Thoracic aorta (tissue), 2 donors: ENCODE measurements at regions not wholly inside any gene's neighbourhood (a gene's known extent, or its start where the extent isn't known, plus 50 kb on each side); places are given as distances from the start of the nearest gene placed in this dataset.

Source experiments
- ATAC-seq: fragments of 150-250 bp; one replicate; pipeline ENCODE4 v1.8.0; 2017; ENCODE audit warnings: low read depth; ENCODE audit not compliant: insufficient number of reproducible peaks, low FRiP score
- DNase-seq: peaks from one replicate; pipeline ENCODE4 v3.0.0-alpha.2; 2020; ENCODE audit warnings: low spot score
- H3K27ac ChIP-seq, 2 donors: fragments of 200-600 bp; sonication (generic); 1 replicate in 1 of 2; 2 replicates in 1 of 2; pipeline ENCODE4 v1.5.1; 2016; ENCODE audit warnings: mild to moderate bottlenecking in 2 of 2, moderate library complexity in 2 of 2
- H3K27me3 ChIP-seq: fragments of 200-600 bp; sonication (generic); replicated peaks from 2 replicates; pipeline ENCODE4 v1.6.0; 2016; ENCODE audit warnings: mild to moderate bottlenecking; ENCODE audit not compliant: insufficient read depth
- H3K36me3 ChIP-seq: fragments of 200-600 bp; sonication (generic); one replicate; pipeline ENCODE4 v1.5.1; 2016
- H3K4me1 ChIP-seq, 2 donors: fragments of 200-600 bp; sonication (generic); 1 replicate in 1 of 2; 2 replicates in 1 of 2; pipeline versions ENCODE4 v1.5.1 to v1.6.0; 2016; ENCODE audit warnings: low read depth in 2 of 2, mild to moderate bottlenecking in 1 of 2; ENCODE audit not compliant: control insufficient read depth in 1 of 2
- H3K4me3 ChIP-seq: fragments of 200-600 bp; sonication (generic); 2 replicates; pipeline ENCODE4 v1.5.1; 2016; ENCODE audit warnings: mild to moderate bottlenecking
- H3K9me3 ChIP-seq: fragments of 200-600 bp; sonication (generic); 2 replicates; pipeline ENCODE4 v1.5.1; 2016
- TF ChIP-seq, protein P1 (sequence below): fragments of 200-600 bp; sonication (generic); IDR thresholded peaks from one replicate; pipeline ENCODE4 v1.5.1; 2019; ENCODE audit warnings: antibody characterized with exemption

DNA sequence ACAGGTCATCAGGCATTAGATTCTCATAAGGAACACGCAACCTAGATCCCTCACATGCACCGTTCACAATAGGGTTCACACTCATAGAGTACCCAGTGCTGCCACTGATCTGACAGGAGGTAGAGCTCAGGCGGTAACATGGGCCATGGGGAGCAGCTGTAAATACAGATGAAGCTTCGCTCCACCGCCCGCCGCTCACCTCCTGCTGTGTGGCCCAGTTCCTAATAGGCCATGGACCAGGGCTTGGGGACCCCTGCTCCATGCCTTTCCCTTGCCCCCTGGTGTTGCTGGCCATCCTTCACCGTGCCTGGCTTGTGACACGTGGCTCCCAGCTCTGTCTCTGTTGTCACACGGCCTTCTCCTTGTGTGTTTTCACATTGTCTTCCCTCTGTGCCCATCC lies 171.1 kb upstream of the JARID2 start:
- Histone ChIP-seq H3K27me3 (no peaks in the 10 kb centered on the region), H3K36me3 (no peaks in the 10 kb centered on the region), H3K9me3 (no peaks in the 10 kb centered on the region), H3K4me3 (no peak overlapping the region), H3K27ac (no peak overlapping the region), H3K4me1 (no peaks in the 10 kb centered on the region)
- ATAC-seq (no peak), DNase-seq (no peak)
- TF ChIP-seq, protein P1, sequence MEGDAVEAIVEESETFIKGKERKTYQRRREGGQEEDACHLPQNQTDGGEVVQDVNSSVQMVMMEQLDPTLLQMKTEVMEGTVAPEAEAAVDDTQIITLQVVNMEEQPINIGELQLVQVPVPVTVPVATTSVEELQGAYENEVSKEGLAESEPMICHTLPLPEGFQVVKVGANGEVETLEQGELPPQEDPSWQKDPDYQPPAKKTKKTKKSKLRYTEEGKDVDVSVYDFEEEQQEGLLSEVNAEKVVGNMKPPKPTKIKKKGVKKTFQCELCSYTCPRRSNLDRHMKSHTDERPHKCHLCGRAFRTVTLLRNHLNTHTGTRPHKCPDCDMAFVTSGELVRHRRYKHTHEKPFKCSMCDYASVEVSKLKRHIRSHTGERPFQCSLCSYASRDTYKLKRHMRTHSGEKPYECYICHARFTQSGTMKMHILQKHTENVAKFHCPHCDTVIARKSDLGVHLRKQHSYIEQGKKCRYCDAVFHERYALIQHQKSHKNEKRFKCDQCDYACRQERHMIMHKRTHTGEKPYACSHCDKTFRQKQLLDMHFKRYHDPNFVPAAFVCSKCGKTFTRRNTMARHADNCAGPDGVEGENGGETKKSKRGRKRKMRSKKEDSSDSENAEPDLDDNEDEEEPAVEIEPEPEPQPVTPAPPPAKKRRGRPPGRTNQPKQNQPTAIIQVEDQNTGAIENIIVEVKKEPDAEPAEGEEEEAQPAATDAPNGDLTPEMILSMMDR = no peak

- no peaks in the 10 kb centered on the region for H3K27me3 ChIP-seq
- ATAC-seq = no peak
- no peaks in the 10 kb centered on the region for H3K4me1 ChIP-seq
- TF ChIP-seq, protein P1 = no peak
- no peak overlapping the region for H3K27ac ChIP-seq
- no peak overlapping the region for H3K4me3 ChIP-seq
- H3K9me3 ChIP-seq = no peaks in the 10 kb centered on the region
- DNase-seq = no peak
- H3K36me3 ChIP-seq = no peaks in the 10 kb centered on the region
These were observed 169.3 kb upstream of the JARID2 start for GRCh38 chr6:15076565-15076964.

GRCh38 chr6:15077006-15077405 lies 168.9 kb upstream of the JARID2 start:
- no peaks in the 10 kb centered on the region for H3K36me3 ChIP-seq
- no peak overlapping the region for H3K4me3 ChIP-seq
- H3K27ac ChIP-seq = no peak overlapping the region
- no peaks in the 10 kb centered on the region for H3K9me3 ChIP-seq
- ATAC-seq (no peak), DNase-seq (no peak)
- H3K4me1 ChIP-seq = no peaks in the 10 kb centered on the region
- H3K27me3 ChIP-seq = no peaks in the 10 kb centered on the region
- TF ChIP-seq, protein P1 = no peak

DNA sequence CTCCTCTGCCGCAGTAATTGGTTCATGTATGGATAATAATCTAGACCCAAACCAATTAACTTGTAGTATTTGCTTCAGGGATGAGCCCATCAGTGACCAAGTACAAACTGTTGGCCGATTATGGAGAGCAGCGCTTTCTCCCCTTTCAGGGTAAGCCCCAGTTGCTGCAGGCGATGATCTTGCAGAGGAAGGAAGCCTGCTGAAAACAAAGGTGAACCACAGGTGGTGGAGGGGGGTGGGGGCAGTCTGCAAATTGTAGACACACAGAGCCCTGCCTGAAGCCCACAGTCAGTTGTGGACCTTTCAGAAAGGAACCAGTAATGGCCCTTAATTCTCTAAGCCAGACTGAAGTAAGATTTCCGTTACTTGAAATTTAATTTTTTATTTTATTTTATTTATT lies 167.9 kb upstream of the JARID2 start:
- ATAC-seq (no peak), DNase-seq (no peak)
- Histone ChIP-seq H3K9me3 (no peaks in the 10 kb centered on the region), H3K27ac (no peak overlapping the region), H3K4me1 (no peaks in the 10 kb centered on the region), H3K36me3 (no peaks in the 10 kb centered on the region), H3K27me3 (no peaks in the 10 kb centered on the region), H3K4me3 (no peak overlapping the region)
- TF ChIP-seq, protein P1 = no peak

DNA sequence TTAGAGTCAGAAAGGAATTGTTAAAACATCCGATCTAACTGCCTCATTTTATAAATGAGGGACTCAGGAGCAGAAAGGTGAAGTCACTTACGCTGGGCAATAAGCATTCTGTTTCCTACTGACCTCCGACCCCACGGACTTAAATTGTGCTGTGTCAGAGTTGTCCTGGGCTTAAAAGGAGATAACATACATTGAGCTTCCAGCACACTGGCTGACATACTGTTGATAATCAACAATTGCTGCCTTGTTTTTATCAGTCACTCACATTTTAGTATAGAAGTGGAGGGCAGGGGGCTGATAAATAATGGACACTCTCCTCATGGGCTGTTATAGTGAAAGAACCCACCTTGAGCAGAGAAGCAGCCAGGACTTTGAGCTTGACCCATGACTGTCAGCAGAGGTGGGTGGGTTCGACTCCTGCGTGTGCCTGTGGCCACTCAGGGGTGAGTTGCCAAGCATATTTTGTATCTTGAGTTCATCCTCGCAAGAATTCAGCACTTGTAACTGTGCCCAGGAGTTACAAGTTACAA lies 166.5 kb upstream of the JARID2 start:
- no peaks in the 10 kb centered on the region for H3K27me3 ChIP-seq
- H3K27ac ChIP-seq = no peak overlapping the region
- TF ChIP-seq, protein P1 = no peak
- H3K36me3 ChIP-seq = no peaks in the 10 kb centered on the region
- ATAC-seq (no peak), DNase-seq (no peak)
- H3K4me3 ChIP-seq = no peak overlapping the region
- H3K4me1 ChIP-seq = no peaks in the 10 kb centered on the region
- no peaks in the 10 kb centered on the region for H3K9me3 ChIP-seq
